ENCODE measurements at regions not wholly inside any gene's neighbourhood (a gene's known extent, or its start where the extent isn't known, plus 50 kb on each side); places are given as distances from the start of the nearest gene placed in this dataset.

GRCh38 chr13:100860866-100861265, 186.3 kb upstream of the TMTC4 start:
- TF ChIP-seq POLR2A (IDR thresholded peaks at IDR 0.05) (no peak), CTCF (IDR thresholded peaks at IDR 0.05) (no peak)
